GM12864 (cell line): ENCODE measurements at regions not wholly inside any gene's neighbourhood (a gene's known extent, or its start where the extent isn't known, plus 50 kb on each side); places are given as distances from the start of the nearest gene placed in this dataset.

Experiments
- DNase-seq: peaks from one replicate; pipeline ENCODE4 v3.0.0-alpha.2; 2011; ENCODE audit warnings: low read depth
- H3K4me3 ChIP-seq: 2 replicates; pipeline ENCODE4 v1.5.1; 2011; ENCODE audit warnings: mild to moderate bottlenecking, low read depth, low read length, control low read depth
- CTCF ChIP-seq: IDR thresholded peaks from 2 replicates; pipeline ENCODE4 v1.5.1; 2011; ENCODE audit warnings: low read depth, mild to moderate bottlenecking, moderate library complexity, low read length, control low read depth, inconsistent platforms; ENCODE audit errors: missing control alignments

DNA sequence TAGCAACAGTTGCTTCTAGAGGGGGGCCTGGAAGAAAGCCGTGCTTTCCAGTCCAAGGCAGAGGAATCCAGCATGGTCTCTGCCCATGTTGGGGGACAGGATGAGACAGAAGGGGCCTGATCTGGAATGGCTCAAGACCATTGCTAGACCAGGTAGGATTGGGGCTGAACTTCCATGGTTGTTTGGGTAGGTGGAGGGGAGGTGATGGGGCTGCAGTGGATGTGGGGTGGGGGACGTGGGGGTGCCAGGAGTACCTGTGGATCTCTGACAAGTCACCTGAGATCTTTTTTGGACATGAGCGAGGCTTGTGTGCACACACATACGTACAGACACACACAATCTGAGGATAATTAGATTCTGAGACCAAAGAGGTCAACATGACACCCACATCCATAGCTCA lies 228.7 kb upstream of the SKOR2 start:
- no peak for TF ChIP-seq CTCF
- no peak for DNase-seq
- H3K4me3 ChIP-seq: no peak overlapping the region

DNA sequence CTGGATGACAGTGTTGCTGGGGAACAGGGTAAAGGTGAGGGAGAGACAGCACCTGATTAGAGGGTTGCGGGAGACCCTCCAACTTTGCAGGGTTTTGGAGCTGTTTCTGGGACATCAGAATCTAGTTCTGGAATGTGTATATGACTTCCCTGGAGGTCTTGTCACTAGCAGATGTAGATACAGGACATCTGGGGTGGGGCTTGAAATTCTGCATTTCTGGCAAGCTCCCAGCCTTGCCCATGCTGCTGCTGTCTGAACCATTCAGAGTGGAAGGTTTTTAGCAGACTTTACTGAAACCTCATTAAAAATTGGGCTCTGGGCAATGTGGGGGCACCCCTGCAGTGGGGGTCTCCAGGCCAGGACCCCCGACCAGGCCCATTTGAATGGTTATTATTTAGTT lies 220.3 kb upstream of the SKOR2 start:
- no peak for DNase-seq
- no peak for TF ChIP-seq CTCF
- H3K4me3 ChIP-seq: no peak overlapping the region

DNA sequence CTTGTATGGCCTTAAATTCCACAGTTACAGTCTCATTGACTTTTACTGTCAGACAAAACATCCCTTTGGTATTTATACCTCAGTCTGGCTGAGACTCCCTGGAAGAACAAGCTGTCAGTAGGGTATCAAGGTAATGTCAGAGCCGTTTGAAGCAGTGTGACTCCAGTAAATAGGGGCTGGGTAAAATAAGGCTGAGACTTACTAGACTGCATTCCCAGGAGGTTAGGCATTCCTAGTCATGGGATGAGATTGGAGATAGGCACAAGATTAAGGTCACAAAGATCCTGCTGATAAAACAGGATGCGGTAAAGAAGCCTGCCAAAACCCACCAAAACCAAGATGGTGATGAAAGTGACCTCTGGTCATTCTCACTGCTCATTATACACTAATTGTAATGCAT lies 219.5 kb upstream of the SKOR2 start:
- no peak for DNase-seq
- no peak for TF ChIP-seq CTCF
- H3K4me3 ChIP-seq: no peak overlapping the region

DNA sequence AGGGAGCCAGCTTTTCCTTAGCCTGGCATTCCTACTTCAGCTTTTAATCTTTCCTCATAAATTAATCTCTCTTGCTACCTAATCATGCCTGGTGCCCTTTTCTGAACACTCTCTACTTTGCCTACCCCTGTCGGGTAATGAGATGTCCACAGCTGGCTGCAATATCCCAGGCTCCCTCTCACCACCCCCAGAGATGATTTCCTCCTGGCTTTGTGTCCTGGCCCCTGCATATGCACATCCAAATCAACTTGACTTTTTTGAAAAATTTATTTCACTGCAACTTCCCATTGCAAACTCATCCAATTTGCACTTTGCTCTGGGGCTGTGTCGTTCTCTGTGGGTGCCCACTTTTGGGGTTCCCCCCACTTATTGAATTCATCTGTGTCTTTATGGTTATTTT lies 218.1 kb upstream of the SKOR2 start:
- TF ChIP-seq CTCF: no peak
- H3K4me3 ChIP-seq: no peak overlapping the region
- no peak for DNase-seq

- no peak for TF ChIP-seq CTCF
- no peak for DNase-seq
- no peak overlapping the region for H3K4me3 ChIP-seq
These were observed 210.5 kb upstream of the SKOR2 start for GRCh38 chr18:47461977-47462376.

- DNase-seq: no peak
- H3K4me3 ChIP-seq: no peak overlapping the region
- TF ChIP-seq CTCF: no peak
These were observed 210.0 kb upstream of the SKOR2 start for GRCh38 chr18:47461406-47461948.

DNA sequence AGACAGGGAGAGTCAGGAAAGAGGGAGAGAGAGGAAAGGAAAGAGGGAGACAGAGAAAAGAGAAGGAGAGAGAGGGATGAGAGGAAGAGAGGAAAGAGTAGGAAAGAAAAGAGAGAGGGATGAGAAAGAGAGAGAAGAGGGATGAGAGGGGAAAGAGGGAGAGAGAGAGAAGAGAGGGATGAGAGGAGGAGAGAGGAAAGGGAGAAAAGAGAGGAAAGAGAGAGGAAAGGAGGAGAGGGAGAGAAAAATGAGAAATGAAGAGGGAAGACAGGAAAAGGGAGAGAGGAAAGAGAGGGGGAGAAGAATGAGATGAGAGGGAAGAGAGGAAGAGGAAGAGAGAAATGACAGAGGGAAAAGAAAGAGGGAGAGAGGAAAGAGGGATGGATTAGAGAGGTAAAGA lies 207.0 kb upstream of the SKOR2 start:
- DNase-seq: no peak
- H3K4me3 ChIP-seq: no peak overlapping the region
- no peak for TF ChIP-seq CTCF
